GM21723 (cell line): ENCODE measurements at regions not wholly inside any gene's neighbourhood (a gene's known extent, or its start where the extent isn't known, plus 50 kb on each side); places are given as distances from the start of the nearest gene placed in this dataset.

Experiments
- ATAC-seq: cut with Tn5 transposase; IDR thresholded peaks from one replicate; pipeline ENCODE4 v1.9.1; 2021; ENCODE audit warnings: mild to moderate bottlenecking, moderate library complexity; ENCODE audit not compliant: unreplicated experiment

DNA sequence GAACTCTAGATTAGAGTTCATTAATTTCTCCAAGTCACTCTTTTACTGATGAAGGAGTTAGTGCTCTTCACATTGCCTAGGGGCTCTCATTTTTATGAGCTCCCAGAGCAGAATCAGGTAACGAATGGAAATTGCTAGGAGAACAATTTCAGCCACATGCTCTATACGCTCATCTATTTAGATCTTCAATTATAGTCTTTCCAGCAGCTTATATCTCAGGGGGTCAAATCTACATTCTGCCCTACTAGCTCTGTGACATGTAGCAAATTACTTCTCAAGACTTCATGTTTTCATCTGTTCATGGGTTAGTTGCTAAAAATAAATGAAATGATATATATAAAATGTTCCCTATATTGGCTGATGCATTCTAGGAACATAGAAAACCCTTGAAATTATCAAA lies 183.6 kb downstream of the PLPP3 start:
- ATAC-seq: no peak

DNA sequence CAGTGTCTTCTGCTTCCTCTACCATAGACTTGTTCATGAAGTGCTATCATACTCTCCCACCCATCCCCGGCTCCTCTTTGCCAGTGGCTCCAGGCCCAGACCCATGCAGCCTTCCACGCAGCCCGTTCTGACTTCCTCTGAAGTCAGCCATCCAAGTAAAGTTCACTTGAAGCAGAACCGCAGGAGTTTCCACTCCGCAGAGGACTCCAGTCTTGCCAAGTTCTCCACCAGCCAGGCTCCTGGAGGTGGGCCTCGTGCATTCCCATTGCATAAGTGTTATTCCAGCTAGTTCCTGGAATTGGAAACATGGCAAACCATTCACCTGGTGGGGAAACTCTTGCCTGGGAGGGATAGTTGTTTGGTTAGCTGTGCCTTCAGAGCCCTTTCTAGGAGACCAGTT lies 185.1 kb downstream of the PLPP3 start:
- no peak for ATAC-seq

GRCh38 chr1:56390934-56391731 lies 188.2 kb downstream of the PLPP3 start:
- no peak for ATAC-seq

- ATAC-seq: no peak
Observed at GRCh38 chr1:56390232-56390867, 189.0 kb downstream of the PLPP3 start.

DNA sequence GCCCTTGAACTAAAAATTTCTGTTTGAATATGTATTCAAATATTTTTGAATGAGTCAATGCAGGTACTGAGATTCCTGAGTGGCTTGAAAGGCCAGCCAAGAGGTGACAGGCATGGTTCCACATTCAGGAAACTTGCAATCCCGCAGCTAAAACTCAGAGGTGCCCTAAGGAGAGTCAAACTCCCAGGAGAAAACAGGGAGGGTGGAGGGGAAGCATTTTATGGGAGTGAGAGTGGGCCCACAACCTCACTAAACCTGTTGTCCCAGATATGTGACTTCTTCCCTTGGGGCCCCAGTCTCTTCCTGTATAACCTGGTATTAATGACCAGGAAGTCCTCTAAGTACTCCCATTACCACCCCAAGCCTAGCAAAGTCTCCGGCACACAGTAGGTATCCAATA lies 189.6 kb downstream of the PLPP3 start:
- no peak for ATAC-seq

DNA sequence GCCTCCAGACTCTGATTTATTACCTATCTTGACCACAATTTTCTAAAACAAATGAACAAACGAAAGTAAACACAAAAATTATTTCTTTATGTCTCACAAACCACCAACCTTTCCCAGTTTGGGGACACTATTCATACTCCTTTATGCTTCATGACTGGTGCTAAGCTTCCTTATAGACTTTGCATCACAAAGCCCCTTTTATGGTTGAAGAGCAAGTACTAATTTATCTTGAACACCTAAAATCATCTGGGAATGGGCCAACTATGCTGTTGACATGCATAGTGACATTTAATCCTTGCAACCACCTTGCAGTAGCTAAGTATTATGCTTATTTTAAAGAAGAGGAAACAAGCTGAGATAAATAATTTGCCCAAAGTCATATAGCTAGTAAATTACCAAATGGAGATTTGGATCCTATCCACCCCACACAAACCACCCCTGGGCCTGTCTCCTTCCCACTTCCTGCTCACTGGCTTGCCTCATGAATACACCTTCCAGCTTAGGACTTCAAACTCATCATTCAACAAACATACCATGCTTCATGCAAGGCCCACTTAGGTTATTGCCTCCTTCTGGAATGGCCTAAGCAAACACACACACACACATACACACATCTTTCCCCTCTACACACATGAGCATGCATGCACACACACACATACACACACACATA lies 192.2 kb downstream of the PLPP3 start:
- no peak for ATAC-seq

DNA sequence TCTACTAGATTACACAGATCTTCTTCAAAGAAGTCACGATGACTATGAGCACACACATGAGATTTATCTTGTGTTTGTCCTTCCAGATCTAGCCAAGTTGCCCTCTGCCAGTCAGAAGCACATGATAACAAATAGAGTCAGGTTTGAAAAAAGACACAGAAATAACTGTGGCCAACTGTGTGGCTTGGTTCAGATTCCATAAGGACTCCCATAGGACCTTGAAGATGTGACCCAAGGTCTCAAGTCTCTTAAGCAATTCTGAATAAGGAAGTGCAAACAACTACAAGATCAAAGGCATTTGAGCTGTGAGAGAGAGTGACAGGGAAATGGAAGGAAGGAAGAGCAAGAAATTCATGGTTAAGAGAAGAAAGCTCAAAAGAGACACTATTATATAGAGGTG lies 194.0 kb downstream of the PLPP3 start:
- ATAC-seq: no peak

DNA sequence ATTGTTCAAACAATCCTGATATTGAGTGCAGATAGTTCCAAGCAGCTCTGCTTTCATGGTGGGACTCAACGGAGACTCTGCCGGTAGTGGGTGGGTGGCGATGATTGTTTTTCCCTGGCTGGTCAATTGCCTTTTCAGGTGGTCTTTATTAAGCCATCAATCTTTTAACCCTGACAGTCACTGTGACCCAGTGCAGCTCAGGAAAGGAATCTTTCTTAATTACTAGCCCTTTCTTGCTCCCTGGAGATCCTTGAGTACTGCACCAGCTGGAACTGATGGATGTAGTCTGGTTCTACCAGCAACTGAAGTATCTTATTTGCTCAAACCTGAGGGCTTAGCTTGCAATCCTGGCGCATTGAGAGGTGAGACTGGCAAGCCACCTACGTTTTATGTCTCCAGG lies 196.4 kb downstream of the PLPP3 start:
- no peak for ATAC-seq

DNA sequence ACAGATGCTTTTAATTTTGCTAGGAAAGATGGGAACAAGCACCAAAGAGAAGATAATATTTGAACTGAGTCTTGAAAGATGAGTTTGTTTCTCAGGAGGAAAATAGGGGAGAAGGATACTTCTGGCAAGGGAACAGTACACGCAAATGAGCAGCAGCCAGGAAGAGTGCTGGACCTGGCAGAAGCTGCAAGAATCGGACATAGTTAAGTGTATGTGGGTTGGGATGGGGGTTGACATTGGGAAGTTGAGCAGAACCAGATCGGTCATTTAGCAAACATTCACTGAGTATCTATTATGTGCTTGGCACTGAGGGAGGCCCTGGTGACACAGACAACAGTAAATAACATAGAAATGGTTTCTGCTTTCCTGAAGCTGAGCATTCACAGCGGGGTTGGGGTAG lies 198.8 kb downstream of the PLPP3 start:
- no peak for ATAC-seq

GRCh38 chr1:56378341-56379070 lies 200.9 kb downstream of the PLPP3 start:
- no peak for ATAC-seq

- ATAC-seq: no peak
Observed at GRCh38 chr1:56377431-56377830, 201.9 kb downstream of the PLPP3 start.

DNA sequence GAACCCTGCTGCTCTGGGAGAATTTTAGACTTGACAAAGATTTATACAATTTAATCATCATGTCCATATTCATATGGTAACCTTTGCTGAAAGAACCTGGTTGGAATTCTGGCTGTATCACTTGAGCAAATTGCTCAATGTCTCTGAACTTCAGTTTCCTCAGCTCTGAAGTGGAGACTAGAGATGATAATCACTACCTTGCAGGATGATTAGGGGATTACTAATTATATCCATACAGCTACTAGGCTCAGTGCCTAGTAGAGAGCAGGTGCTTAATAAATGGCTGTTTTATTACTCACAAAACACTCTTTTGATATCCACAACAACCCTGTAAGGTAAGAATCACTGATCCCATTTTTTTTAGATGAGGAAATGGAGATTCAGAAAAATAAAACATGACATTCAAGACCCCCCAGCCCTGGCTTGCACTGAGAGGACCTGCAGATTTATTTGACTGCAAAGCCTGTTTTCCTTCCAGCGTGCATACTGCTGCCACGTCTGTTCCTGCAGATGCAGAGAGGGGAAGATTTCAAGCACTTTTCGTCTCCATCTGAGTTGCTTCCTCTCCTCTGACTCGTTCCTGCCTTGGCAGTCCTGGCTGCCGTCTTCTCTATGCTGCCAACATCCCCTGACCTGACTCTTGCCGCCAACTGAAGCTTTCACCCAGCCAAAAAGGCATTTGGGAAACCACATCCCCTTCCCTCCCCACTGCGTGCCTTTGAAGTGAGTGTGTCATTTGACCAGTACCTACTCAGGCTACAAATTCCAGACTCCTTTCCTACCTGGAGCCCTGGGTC lies 203.0 kb downstream of the PLPP3 start:
- no peak for ATAC-seq

GRCh38 chr1:56375326-56375804 lies 204.0 kb downstream of the PLPP3 start:
- ATAC-seq: no peak

GRCh38 chr1:56374026-56374974 lies 205.1 kb downstream of the PLPP3 start:
- ATAC-seq: no peak

DNA sequence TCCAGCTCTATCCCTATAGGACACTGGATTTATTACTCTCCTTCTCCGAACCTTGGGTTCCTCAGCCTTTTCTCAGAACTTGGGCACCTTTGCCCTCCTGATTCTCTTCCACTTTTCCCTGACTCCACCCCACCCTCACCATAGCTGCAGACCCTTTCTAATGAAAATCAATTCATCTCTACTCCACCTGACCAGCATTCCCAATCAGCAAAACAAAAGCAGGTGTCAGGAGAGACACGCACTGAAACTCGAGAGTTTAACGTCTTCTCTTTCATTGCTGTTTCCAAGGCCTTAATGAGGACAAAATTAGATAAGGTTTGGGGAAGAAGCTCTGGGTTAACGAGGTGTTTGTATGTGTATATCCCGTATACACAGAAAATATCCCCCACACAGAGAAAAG lies 208.8 kb downstream of the PLPP3 start:
- no peak for ATAC-seq

DNA sequence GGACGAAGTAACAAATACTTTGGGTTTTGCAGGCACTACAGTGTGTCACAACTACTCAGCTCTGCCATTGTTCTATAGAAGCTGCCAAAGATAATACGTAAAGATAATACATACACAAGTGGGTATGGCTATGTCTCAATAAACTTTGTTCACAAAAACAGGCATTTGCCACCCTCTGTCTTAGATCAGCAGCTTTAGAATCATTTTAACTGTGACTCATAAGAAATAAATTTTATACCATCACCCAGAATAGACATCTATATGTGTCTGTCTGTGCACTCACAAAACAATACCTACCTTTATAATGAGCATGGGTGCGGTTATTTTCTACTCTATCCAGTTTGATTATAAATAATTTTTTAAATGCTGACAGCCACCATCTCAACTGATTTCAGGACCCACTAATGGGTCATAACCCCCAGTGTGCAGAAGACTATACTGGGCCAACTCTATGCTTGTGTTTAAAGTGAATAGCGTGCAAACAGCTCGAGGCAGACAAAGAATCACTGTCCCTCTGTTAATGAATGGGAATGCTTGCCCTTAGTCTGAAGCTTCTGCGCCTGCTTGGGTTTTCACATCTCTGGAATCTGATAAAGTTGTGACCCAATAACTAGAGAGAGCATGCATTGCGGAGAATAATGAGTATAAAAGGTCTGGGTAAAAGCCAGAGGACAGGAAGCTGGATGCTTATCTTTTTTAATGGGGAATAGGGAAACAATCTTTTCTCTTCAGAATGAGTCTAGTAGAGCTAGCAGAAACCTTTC lies 216.2 kb downstream of the PLPP3 start:
- ATAC-seq: no peak

GRCh38 chr1:56360021-56360420 lies 219.3 kb downstream of the PLPP3 start:
- ATAC-seq: no peak

DNA sequence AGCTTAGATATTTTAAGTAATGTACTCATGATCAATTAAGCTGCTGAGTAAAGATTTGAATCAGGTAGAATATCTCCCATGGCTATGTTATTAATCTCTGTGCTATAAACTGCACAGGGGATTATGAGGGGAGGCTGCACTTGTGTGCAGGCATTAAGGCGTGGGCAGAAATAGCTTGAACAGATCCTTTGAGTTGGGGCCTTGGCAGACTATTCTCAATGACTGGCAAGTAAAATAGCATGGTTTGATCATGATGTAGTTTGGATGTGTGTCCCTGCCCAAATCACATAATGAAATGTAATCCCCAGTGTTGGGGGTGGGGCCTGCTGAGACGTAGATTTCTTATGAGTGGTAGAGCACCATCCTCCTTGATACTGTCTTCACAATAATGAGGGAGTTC lies 220.3 kb downstream of the PLPP3 start:
- ATAC-seq: no peak
